ENCODE measurements at regions not wholly inside any gene's neighbourhood (a gene's known extent, or its start where the extent isn't known, plus 50 kb on each side); places are given as distances from the start of the nearest gene placed in this dataset.

GRCh38 chrX:14377427-14377826 is 151.9 kb upstream of the GLRA2 start:
- TF ChIP-seq CTCF (IDR thresholded peaks at IDR 0.05): no peak
- no peak for DNase-seq (ENCODE audit: low spot score)
- Histone ChIP-seq H3K27ac (no peak overlapping the region), H3K4me3 (no peak overlapping the region)

GRCh38 chrX:14363728-14364127 is 165.6 kb upstream of the GLRA2 start:
- H3K4me3 ChIP-seq: no peak overlapping the region
- no peak overlapping the region for H3K27ac ChIP-seq
- DNase-seq (ENCODE audit: low spot score): no peak
- TF ChIP-seq CTCF (IDR thresholded peaks at IDR 0.05): no peak

- no peak for TF ChIP-seq CTCF (IDR thresholded peaks at IDR 0.05)
- DNase-seq (ENCODE audit: low spot score): no peak
- Histone ChIP-seq H3K4me3 (no peak overlapping the region), H3K27ac (no peak overlapping the region)
Measured at GRCh38 chrX:14362721-14363120, 166.6 kb upstream of the GLRA2 start.

- no peak overlapping the region for H3K27ac ChIP-seq
- DNase-seq (ENCODE audit: low spot score): no peak
- TF ChIP-seq CTCF (IDR thresholded peaks at IDR 0.05): no peak
- no peak overlapping the region for H3K4me3 ChIP-seq
Measured at GRCh38 chrX:14361435-14361834, 167.9 kb upstream of the GLRA2 start.

GRCh38 chrX:14359727-14360126 is 169.6 kb upstream of the GLRA2 start:
- Histone ChIP-seq H3K27ac (no peak overlapping the region), H3K4me3 (no peak overlapping the region)
- no peak for TF ChIP-seq CTCF (IDR thresholded peaks at IDR 0.05)
- DNase-seq (ENCODE audit: low spot score): no peak

GRCh38 chrX:14359316-14359715 is 170.0 kb upstream of the GLRA2 start:
- H3K4me3 ChIP-seq: no peak overlapping the region
- TF ChIP-seq CTCF (IDR thresholded peaks at IDR 0.05): no peak

GRCh38 chrX:14357314-14357713 is 172.0 kb upstream of the GLRA2 start:
- no peak overlapping the region for H3K4me3 ChIP-seq
- TF ChIP-seq CTCF (IDR thresholded peaks at IDR 0.05): no peak
- H3K27ac ChIP-seq: no peak overlapping the region
- DNase-seq (ENCODE audit: low spot score): no peak

More at GRCh38 chrX:14359316-14359715, 170.0 kb upstream of the GLRA2 start:
- no peak overlapping the region for H3K27ac ChIP-seq
- no peak for DNase-seq (ENCODE audit: low spot score)

Data from coronary artery (tissue), 2 donors.